NCI-H146 treated with DMSO at 0.1 percent for 48 hours (cell line): ENCODE measurements at regions not wholly inside any gene's neighbourhood (a gene's known extent, or its start where the extent isn't known, plus 50 kb on each side); places are given as distances from the start of the nearest gene placed in this dataset.
"Not testable (repeated sequence)": the region's sequence is repeated elsewhere in the genome, so short reads cannot be mapped to it uniquely, and the experiment has no call there.

Source experiments
- DNase-seq: peaks from one replicate; lab custom pipeline; 2025; ENCODE audit not compliant: unreplicated experiment; lab: John Stamatoyannopoulos, UW

DNA sequence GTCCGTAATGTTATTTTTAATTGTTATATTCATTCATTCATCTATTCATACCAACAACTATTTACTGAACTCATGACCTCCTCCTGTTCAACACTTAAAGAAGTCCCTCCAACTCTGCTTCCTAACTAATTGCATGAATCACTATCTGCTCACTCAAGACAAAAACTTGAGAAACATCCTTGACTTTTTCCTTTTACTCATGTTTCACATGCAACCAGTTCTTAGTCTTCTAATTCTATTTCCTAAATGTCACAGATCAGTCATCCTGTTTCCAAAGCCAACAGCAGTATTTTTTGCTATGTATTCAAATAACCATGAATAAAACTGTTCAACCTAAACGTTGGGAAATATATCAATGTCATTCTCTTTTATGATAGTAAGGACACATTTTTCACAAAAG lies 124.6 kb upstream of the GBE1 start:
- DNase-seq: no peak

DNA sequence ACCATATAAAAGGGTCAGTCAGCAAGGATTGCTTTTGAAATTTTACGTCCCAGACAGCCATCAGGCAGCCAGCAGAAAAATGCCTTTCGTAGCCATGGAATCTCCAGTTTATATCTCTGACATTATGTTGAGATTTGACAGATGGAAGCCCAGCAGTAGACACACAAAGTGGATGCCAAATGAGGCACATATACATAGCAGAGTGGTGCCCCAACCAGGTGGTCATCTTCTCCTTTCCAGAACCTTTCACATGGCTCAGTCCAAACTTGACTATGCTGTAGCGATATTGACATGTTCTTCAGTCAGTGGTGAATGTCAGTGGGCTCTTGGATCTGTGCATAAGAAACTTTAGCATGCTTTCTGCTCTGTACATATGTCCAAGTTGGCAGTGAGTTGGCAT lies 123.3 kb upstream of the GBE1 start:
- DNase-seq: no peak

DNA sequence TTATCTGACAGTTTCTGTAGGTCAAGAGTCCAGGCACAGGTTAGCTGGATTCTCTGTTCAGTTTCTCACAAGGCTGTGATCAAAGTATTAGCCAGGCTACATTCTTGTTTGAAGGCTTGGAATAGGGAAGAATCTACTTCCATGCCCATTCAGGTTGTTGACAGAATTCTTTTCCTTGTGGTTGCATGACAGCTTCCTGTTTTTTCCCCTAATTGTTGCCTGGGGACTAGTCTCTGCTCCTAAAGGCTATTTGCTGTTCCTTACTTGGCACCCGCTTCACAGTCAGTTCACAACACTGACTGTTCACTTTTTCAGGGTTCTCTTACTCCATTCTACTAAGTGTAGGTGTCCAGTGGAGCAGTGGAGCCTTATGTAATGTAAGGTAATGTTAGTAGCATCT lies 115.4 kb upstream of the GBE1 start:
- DNase-seq: no peak

DNA sequence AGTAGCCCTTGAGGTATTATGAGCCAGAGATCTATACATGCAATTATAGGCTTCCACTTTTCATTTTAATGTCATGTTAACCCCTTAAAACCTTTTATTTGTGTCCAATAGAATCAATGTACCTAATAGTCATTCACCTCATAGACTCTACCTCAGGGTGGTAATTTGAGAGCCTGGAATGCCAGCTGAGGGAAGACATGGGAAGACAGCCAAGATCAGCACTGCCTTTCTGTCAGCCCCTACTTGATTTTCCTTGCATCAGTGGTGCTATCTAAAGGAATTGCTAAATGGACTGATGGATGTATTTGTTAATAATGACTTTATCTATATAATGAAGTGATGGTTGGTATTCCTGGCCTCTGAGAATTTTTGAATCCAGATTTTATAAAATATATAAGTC lies 113.3 kb upstream of the GBE1 start:
- no peak for DNase-seq

DNA sequence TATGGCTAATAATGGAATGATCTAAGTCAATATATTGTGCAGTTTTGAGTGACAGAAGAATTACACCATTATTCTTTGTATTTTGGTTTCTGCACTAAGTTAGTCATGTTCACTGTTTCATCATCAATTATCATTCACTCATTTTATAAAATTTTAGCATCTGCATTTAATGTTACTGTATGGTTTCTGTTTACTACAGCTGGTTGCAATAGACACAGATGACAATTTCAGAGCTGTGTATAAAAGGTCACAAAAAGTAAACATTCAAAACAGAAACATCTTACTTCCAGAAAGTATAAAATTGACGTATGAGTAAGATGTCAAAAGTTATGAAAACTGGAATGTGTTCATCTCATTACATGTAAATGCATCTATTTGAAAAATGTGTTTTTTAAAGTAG lies 111.1 kb upstream of the GBE1 start:
- no peak for DNase-seq

DNA sequence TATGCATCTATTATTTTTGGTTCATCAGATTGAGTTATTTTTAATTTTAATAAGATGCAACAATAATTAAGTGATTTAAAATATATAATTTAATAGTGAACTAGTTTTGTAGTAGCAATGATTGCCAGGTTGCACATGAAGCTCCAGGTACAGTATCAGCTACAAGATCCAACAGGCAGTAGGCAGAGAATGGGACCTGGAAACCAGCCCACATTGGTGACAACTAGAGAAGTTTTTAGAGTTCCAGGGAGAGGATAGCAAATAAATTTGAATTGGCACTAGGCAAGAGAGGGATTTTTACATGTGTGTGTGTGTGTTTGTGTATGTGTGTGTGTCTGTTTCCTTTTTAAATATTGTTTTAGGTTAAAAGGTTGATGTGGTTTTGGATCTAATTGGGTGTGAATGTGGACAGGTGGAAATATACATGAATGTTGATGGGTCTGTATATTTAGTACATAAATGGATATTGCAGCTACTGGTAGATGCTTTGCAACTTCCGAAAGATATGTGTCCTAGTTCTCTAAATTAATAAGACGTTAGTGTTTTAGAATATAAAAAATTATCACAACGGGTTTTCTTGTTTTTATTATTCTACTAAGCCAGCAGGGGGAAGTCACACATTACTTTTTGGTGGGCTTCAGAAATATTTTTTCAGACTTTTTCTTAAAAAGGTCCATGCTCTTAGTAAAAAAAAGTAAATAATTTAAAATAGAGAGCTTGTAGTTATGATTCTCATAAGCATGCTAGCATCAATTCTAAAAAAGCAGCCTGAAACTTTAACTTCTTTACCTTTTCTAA lies 110.1 kb upstream of the GBE1 start:
- peak; percentile 20 for DNase-seq

DNA sequence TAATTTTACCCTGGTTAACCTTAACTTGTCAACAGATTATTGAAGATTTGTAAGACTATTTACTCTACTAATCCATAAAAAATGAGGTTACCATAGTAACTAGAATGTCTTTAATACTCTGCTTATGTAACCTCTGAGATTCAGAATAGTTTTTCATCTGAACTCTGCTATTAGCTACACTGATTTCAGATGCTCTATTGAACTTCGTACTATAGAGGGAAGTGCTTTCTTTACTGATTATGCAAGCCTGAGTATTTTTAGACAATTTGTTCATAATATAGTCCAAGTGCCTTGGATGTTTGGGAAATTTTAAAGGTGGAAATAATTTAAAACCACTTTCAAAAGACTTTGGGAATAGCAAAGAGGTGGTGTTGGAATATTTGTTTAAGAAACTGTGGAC lies 107.9 kb upstream of the GBE1 start:
- no peak for DNase-seq

DNA sequence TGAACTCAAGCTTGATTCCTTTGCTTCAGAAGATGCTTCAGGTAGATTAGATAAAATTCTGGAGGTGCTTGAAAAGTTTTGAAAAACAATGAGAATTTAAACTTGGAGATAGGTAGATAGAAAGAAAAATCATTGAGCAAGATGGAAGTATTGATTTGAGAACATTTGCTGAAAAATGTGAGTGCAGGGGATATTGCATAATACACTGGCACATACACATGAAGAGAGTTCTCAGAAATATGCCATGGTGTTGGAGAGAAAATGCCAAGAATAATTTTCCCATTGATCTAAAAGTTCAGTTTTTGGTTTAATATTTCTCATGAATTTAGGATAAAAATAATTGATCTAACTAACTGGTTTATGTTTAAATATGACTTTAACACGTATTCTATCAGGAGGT lies 107.2 kb upstream of the GBE1 start:
- no peak for DNase-seq

DNA sequence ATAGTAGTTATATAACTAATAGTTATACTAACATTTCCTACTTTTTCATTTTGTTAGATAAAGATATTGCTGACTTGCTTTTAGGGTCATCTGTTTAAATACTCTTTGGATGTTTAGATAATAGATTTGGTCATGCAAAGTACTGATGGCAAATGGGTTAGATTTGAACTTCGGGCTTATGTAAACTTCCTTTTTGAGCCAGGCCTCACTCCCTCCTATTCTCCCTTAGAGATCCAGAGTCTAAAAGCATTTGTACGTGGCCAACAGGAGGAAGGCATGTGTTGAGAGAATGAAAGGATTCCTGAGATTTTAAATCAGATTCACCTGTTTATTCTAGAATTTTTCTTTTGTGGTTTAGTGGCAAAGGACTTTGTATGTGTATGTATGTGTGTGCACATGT lies 106.4 kb upstream of the GBE1 start:
- no peak for DNase-seq

DNA sequence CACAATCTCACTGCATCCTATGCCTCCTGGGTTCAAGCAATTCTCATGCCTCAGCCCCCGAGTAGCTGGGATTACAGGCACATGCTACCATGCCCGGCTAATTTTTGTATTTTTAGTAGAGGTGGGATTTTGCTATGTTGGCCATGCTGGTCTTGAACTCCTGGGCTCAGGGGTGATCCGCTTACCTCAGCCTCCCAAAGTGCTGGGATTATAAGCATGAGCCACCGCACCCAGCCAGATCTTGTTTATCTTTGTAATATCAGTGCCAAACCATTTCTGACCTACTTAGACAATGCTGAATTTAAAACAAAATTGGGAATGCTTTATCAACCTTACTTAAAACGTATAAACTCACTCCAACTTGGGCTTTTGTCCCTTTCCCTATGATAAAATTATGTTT lies 103.7 kb upstream of the GBE1 start:
- not testable (repeated sequence) for DNase-seq

DNA sequence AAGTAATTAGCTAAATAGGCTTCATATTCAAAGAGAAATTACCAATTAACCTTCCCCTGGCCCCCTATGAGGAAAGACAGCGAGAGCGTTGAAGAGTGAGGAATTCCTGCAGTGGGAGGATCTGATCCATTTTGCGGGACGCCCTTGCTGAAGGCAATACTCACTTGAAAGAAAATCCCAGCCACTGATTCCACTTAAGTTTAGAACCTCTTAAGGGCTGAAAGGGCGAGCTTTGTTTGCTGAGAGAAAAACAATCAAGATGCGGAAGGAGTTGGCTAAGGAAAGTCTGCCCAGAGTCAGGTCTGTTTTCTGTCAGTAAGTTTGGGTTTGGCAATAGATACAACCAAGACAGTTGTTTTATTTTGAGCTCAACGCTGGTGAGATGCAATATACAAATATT lies 102.8 kb upstream of the GBE1 start:
- no peak for DNase-seq

DNA sequence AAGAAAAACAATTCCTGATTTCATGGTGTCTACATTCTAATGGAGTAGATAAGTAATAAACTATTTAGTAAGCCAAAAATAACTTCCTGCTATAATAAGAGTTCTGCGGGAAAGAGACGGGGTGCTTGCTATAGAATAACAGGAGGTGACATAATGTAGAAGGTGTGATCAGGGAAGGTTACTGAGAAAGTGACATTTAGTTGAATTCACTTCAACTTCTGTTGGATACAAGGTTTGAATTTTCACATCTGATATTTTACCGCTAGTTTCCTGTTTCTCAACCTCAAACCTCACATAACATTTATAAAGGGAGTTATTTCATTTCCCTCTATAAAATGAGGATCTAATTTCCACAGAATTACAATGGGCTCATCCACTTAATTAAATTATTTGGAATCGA lies 102.3 kb upstream of the GBE1 start:
- no peak for DNase-seq

DNA sequence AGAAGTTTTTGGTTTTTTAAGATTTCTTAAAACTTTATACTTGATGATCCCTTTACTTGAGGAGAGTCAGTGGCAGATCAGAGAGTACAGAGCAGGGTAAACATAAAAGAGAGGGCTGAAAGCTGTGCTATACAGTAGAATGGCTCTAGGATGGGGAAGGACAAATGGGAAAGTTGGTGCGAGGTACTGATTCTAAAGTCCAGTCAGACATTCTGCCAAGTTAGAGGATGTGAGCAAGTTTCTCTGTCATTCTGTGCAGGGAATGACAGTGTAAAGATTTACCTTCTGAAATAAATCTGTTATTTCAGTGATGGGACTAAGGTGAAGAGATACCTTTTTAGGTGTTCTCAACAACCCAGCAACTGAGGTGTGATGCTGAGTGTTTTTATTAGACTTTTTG lies 100.1 kb upstream of the GBE1 start:
- no peak for DNase-seq

DNA sequence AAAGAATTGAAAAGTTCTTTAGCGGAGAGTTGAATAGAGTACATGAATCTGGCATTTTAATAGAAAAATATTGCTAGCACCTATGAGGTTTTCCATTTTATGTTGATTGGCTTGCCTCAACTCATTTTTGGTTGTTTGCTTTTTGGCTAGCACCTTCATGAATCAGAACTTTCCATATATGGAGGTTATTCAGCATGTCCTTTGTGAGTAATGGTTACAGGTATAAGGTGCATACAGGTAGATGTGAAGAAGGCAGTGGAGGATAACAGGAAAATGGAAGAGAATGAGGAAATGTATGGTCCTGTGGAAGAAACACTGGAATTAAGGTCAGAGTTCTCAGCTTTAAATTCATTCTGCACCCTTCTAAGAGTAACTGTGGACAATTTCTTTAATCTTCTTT lies 98.1 kb upstream of the GBE1 start:
- no peak for DNase-seq

DNA sequence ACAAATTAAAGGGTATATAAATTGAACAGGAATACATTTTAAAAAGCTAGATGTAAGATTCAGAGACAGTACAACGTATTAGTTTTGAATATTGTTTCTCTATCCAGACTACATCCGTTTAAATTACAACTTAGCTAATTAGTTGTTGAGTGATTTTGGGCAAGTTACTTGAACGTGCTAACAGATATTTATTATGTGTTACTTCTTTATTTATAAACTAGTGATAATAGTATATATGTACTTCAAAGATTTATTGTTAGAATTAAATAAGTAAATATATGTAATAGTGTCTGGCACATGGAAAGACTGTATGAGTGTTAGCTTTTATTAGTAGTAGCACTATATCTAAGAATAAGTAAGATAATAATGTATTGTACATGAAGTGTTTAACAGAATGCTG lies 92.0 kb upstream of the GBE1 start:
- DNase-seq: no peak

DNA sequence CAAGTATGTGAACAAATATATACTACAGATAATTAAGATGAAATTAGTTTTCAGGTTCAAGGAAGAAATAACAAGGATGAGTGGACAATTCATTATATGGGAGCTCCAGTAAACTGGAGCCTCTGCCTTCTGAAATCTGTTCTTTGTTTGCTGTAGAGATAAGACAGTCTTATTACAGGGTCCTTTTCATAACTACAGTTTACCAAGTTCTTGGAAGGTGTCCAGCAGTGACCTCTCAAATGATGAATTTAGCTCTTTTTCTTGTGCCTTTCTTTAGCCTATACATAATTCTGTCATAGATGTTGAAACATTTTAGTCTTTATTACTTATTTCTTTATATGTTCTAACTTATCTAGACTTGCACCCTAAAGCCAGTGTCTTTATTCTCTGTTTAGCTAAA lies 89.7 kb upstream of the GBE1 start:
- no peak for DNase-seq

DNA sequence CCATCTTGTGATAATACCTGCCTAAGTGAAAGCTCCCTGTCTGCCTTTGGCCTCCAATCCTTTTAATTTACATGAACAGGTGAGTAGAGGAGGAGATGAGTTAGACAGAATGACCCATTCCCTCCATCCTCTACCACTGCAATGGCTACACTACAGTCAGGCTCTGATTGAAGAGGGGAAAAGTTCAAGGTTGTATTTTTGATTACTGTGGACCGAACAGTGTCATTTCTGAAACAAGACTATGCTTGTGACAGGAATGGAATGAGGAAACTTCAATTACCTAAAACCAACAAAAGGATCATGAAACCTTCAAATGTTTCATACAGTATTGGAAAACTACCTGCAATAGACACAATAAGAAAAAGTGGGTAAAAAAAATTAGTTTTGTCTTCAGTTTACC lies 85.5 kb upstream of the GBE1 start:
- DNase-seq: no peak

DNA sequence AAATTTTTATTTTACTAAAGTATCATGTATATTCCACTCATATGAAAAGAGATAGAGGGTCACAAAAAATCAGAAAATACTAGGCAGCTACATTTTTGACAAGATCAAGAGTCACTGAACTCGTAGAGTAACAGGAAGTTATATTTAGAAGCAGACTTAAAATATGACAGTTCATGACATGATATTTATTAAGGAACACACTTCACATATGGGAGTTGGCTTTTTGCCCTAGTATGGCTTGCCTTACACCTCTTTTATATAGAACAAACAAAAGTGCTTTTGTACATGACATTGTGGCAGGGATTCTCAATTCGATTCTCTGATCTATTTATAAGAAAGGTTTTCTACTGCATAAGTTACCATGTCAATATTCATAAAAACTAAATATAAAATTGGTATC lies 80.1 kb upstream of the GBE1 start:
- DNase-seq: no peak

DNA sequence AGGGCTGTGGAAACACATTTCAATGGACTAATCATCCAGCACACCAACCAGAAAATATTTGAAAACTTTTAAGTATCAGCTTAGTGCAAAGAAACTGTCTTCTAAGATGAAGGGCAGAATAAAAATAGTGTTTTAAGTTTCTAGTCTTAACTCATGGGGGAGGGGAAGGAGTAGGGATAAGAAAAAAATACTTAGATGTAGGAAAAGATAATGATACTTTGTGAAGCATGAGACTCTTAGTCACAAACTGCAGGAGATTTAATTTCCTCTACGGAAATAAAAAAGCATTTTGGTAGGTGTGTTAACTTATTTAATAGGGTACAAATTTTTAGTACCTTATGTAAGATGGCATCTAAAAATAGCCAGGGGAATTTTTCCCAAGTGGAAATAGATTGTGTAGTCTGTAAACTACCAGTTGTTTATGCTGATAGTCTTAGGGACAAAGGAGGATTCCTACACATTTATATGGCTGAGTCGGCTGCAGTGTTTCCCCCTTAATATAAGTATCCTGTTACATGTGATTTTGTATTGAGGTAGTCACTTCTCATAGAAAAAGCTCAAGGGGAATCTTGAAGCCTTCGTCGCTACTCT lies 78.2 kb upstream of the GBE1 start:
- no peak for DNase-seq

DNA sequence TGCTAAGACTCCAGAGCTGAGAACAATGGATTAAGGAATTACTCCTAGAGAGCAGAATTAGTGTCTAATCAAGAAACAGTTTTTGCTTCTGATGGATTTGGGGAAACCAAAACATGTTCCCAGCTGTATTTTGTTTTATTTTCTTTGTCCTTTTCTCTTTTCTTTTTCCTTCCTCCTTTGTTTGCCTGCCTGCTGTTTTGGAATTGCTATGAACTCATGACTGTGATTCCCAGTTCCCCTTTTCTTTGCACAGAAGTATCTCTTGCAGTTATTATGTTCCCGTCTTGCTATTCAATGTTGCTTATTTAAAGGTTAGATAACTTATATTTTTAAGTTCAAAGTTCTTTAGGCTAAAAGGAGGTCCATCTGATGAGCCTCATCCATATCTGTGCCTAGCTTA lies 77.0 kb upstream of the GBE1 start:
- DNase-seq: no peak

DNA sequence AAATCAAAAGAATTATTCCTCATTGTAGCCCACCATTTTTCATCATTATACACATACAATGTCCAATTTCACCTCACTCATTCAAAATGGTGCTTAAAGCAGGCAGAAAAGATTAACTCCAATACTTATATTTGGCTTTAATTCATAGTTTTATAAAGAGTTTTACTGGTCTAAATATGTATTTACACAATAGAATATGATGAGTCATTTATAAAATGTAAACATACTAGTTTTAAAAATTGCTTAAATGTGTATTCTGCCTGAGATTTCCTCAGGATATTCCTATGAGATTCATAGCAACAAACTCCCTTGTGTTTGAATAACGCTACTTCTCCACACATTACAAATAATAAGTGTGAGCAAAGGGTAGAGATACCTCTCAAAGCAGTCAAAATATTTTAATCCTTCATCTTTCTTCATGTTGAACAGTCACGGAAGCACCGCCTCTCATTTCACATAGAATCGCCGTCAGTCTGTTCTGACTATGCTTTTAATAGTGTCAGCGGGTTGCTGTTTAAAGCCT lies 75.7 kb upstream of the GBE1 start:
- DNase-seq: no peak

DNA sequence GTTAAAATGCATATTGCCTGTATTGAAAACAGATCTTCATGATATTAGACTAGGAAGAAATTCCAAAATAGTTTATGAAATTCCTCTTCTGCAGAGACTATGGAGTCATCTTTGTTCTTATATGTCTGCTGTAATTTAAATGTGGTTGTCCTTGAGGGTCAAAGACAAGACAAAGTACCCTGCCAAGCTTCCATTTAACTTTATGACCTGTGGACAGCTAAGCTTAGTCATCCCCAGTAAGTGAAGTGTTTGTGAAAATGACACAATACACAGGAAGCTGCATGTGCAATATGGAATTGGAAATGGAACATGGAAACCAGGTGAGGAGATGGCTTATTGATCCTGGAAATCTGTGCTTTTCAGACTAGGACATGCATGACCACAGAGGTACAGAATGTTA lies 68.5 kb upstream of the GBE1 start:
- no peak for DNase-seq

DNA sequence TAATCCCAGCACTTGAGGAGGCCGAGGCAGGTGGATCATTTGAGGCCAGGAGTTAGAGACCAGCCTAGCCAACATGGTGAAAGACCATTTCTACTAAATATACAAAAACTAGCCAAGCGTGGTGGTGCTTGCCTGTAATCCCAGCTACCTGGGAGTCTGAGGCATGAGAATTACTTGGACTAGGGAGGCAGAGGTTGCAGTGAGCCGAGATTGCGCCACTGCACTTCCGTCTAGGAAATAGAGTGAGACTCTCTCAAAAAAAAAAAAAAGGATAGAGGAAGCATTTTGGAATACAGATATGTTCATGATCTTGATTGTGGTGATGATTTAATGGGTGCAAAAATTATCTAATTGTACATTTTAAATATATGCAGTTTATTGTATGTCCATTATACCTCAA lies 67.8 kb upstream of the GBE1 start:
- not testable (repeated sequence) for DNase-seq
